GM18517 (cell line): ENCODE measurements at regions not wholly inside any gene's neighbourhood (a gene's known extent, or its start where the extent isn't known, plus 50 kb on each side); places are given as distances from the start of the nearest gene placed in this dataset.

ENCODE experiments used
- ATAC-seq: cut with Tn5 transposase; IDR thresholded peaks from one replicate; pipeline ENCODE4 v1.9.1; 2021; ENCODE audit warnings: mild to moderate bottlenecking, moderate library complexity; ENCODE audit not compliant: unreplicated experiment

- no peak for ATAC-seq
Observed at GRCh38 chr16:86414991-86415740, 95.2 kb upstream of the FOXF1 start.

GRCh38 chr16:86418981-86419380 lies 91.3 kb upstream of the FOXF1 start:
- no peak for ATAC-seq

GRCh38 chr16:86419518-86419917 lies 90.8 kb upstream of the FOXF1 start:
- no peak for ATAC-seq

- no peak for ATAC-seq
Observed at GRCh38 chr16:86421995-86422394, 88.3 kb upstream of the FOXF1 start.

- ATAC-seq: no peak
Observed at GRCh38 chr16:86424398-86424797, 85.9 kb upstream of the FOXF1 start.

GRCh38 chr16:86424985-86425384 lies 85.3 kb upstream of the FOXF1 start:
- ATAC-seq: no peak

GRCh38 chr16:86426063-86426642 lies 84.2 kb upstream of the FOXF1 start:
- ATAC-seq: no peak

- no peak for ATAC-seq
Observed at GRCh38 chr16:86427433-86427851, 82.9 kb upstream of the FOXF1 start.

GRCh38 chr16:86428729-86429517 lies 81.4 kb upstream of the FOXF1 start:
- ATAC-seq: no peak

GRCh38 chr16:86429663-86430062 lies 80.7 kb upstream of the FOXF1 start:
- ATAC-seq: no peak

- ATAC-seq: no peak
Observed at GRCh38 chr16:86430814-86431213, 79.5 kb upstream of the FOXF1 start.

- no peak for ATAC-seq
Observed at GRCh38 chr16:86431540-86431939, 78.8 kb upstream of the FOXF1 start.

- ATAC-seq: no peak
Observed at GRCh38 chr16:86432048-86432447, 78.3 kb upstream of the FOXF1 start.

GRCh38 chr16:86432691-86433090 lies 77.6 kb upstream of the FOXF1 start:
- ATAC-seq: no peak

GRCh38 chr16:86436466-86437185 lies 73.7 kb upstream of the FOXF1 start:
- no peak for ATAC-seq

GRCh38 chr16:86437348-86437747 lies 73.0 kb upstream of the FOXF1 start:
- no peak for ATAC-seq

GRCh38 chr16:86442703-86443102 lies 67.6 kb upstream of the FOXF1 start:
- no peak for ATAC-seq

GRCh38 chr16:86443508-86444147 lies 66.7 kb upstream of the FOXF1 start:
- ATAC-seq: no peak

GRCh38 chr16:86444261-86444660 lies 66.1 kb upstream of the FOXF1 start:
- ATAC-seq: no peak

- ATAC-seq: no peak
Observed at GRCh38 chr16:86444661-86445060, 65.7 kb upstream of the FOXF1 start.

- ATAC-seq: no peak
Observed at GRCh38 chr16:86446279-86446678, 64.0 kb upstream of the FOXF1 start.
